PC-9 (cell line): ENCODE measurements at regions not wholly inside any gene's neighbourhood (a gene's known extent, or its start where the extent isn't known, plus 50 kb on each side); places are given as distances from the start of the nearest gene placed in this dataset.

Experiments
- BruUV-seq: library from RNA; stranded (reverse); fragments of 400-500 nt; replicated peaks from 2 replicates; lab custom pipeline; 2021; lab: Mats Ljungman, UMichigan
- CTCF ChIA-PET: fragments of 300-600 bp; sonication (Branson Sonifier 250); formaldehyde crosslinking; loops from one replicate; lab custom pipeline; 2022; ENCODE audit warnings: antibody characterized with exemption; lab: Charles Lee
- POLR2A ChIA-PET: fragments of 300-600 bp; sonication (Branson Sonifier 250); formaldehyde crosslinking; loops from one replicate; lab custom pipeline; 2022; ENCODE audit warnings: antibody characterized with exemption; ENCODE audit not compliant: unreplicated experiment; lab: Charles Lee
- DNase-seq, 2 experiments: peaks; one replicate each; pipeline versions ENCODE4 v3.0.0 to v3.0.0-alpha.2; 2015 to 2022; ENCODE audit warnings: mixed read lengths in 1 of 2
- H2AFZ ChIP-seq: fragments of 200-600 bp; sonication (generic); 2 replicates; pipeline ENCODE4 v1.8.1; 2017; ENCODE audit warnings: antibody characterized with exemption
- H3F3A ChIP-seq: fragments of 200-600 bp; sonication (generic); 2 replicates; pipeline ENCODE4 v1.8.1; 2017; ENCODE audit warnings: antibody characterized with exemption, mild to moderate bottlenecking, low read depth; ENCODE audit not compliant: insufficient read depth
- H3K27ac ChIP-seq: fragments of 200-600 bp; sonication (generic); 2 replicates; pipeline ENCODE4 v1.6.1; 2016; ENCODE audit warnings: mixed run types
- H3K27me3 ChIP-seq: fragments of 200-600 bp; sonication (generic); 2 replicates; pipeline ENCODE4 v1.6.1; 2016; ENCODE audit warnings: low read depth, mixed run types; ENCODE audit not compliant: insufficient read depth
- H3K36me3 ChIP-seq: fragments of 200-600 bp; sonication (generic); 2 replicates; pipeline ENCODE4 v1.6.1; 2016; ENCODE audit warnings: low read depth, mixed run types
- H3K4me1 ChIP-seq: fragments of 200-600 bp; sonication (generic); replicated peaks from 2 replicates; pipeline ENCODE4 v1.6.1; 2016; ENCODE audit warnings: mixed run types; ENCODE audit not compliant: insufficient read depth
- H3K4me2 ChIP-seq: fragments of 200-600 bp; sonication (generic); 2 replicates; pipeline ENCODE4 v1.6.1; 2017; ENCODE audit warnings: mixed run types
- H3K4me3 ChIP-seq: fragments of 200-600 bp; sonication (generic); 2 replicates; pipeline ENCODE4 v1.6.1; 2016; ENCODE audit warnings: mixed run types
- H3K79me2 ChIP-seq: fragments of 200-600 bp; sonication (generic); 2 replicates; pipeline ENCODE4 v1.6.1; 2017; ENCODE audit warnings: low read depth, mixed run types
- H3K9me2 ChIP-seq: fragments of 200-600 bp; sonication (generic); 2 replicates; pipeline ENCODE4 v1.8.1; 2017; ENCODE audit warnings: mild to moderate bottlenecking; ENCODE audit not compliant: insufficient read depth
- H3K9me3 ChIP-seq: fragments of 200-600 bp; sonication (generic); 2 replicates; pipeline ENCODE4 v1.8.1; 2016; ENCODE audit warnings: low read depth; ENCODE audit not compliant: insufficient read depth
- H4K20me1 ChIP-seq: fragments of 200-600 bp; sonication (generic); 2 replicates; pipeline ENCODE4 v1.8.1; 2017; ENCODE audit not compliant: insufficient read depth
- CTCF ChIP-seq: fragments of 200-600 bp; sonication (generic); conservative IDR thresholded peaks from 2 replicates; pipeline ENCODE4 v1.6.1; 2017; ENCODE audit warnings: mixed run types, antibody characterized with exemption, mild to moderate bottlenecking, moderate library complexity
- EZH2 ChIP-seq: fragments of 200-600 bp; sonication (generic); IDR thresholded peaks from 2 replicates; pipeline ENCODE4 v1.8.0; 2017; ENCODE audit warnings: antibody characterized with exemption, low read depth
- intact Hi-C: fragments of 100-400 bp; cut with micrococcal nuclease; formaldehyde crosslinking; loops from one replicate; pipeline ENCODE4 v1.10.0; 2022; ENCODE audit not compliant: unreplicated experiment

- Histone ChIP-seq H3K9me2 (no peaks in the 10 kb centered on the region; the same call in 1 of the 2 replicates), H3K4me2 (no peak overlapping the region), H3K79me2 (no peaks in the 10 kb centered on the region), H3K4me1 (no peaks in the 10 kb centered on the region), H3K27ac (no peak overlapping the region), H4K20me1 (no peaks in the 10 kb centered on the region), H3F3A (no peaks in the 10 kb centered on the region), H3K4me3 (no peak overlapping the region), H3K36me3 (no peaks in the 10 kb centered on the region), H2AFZ (no peak overlapping the region), H3K27me3 (0 out of 2 replicates have a peak, but pooled peaks cover under 1% of the 10 kb centered on the region), H3K9me3 (no peaks in the 10 kb centered on the region)
- no peak for TF ChIP-seq CTCF
- no peak for TF ChIP-seq EZH2
- BruUV-seq, result no TSS peak
- ChIA-PET CTCF (no interaction called here), POLR2A (no interaction called here)
- DNase-seq, result no peak
- intact Hi-C loops, result no loop called here
These were observed 85.9 kb upstream of the LRRC55 start for GRCh38 chr11:57095896-57096295.

GRCh38 chr11:57097149-57097548 lies 84.6 kb upstream of the LRRC55 start:
- H3K27ac ChIP-seq, result no peak overlapping the region
- no peak for DNase-seq

GRCh38 chr11:57098191-57098590 lies 83.6 kb upstream of the LRRC55 start:
- Histone ChIP-seq H4K20me1 (no peaks in the 10 kb centered on the region), H2AFZ (no peak overlapping the region), H3K9me2 (no peaks in the 10 kb centered on the region; the same call in 1 of the 2 replicates), H3K4me3 (no peak overlapping the region), H3K27ac (no peak overlapping the region), H3K4me1 (no peaks in the 10 kb centered on the region), H3K27me3 (no peaks in the 10 kb centered on the region), H3K79me2 (no peaks in the 10 kb centered on the region), H3K36me3 (no peaks in the 10 kb centered on the region), H3K9me3 (no peaks in the 10 kb centered on the region), H3K4me2 (no peak overlapping the region), H3F3A (no peaks in the 10 kb centered on the region)
- DNase-seq, result no peak
- BruUV-seq, result no TSS peak
- ChIA-PET POLR2A (no interaction called here), CTCF (no interaction called here)
- TF ChIP-seq CTCF, result no peak
- TF ChIP-seq EZH2, result no peak
- intact Hi-C loops, result no loop called here

More at GRCh38 chr11:57097149-57097548, 84.6 kb upstream of the LRRC55 start:
- Histone ChIP-seq H3K4me3 (no peak overlapping the region), H3K27me3 (no peaks in the 10 kb centered on the region), H2AFZ (no peak overlapping the region), H3K79me2 (no peaks in the 10 kb centered on the region), H3F3A (no peaks in the 10 kb centered on the region), H4K20me1 (no peaks in the 10 kb centered on the region), H3K9me3 (no peaks in the 10 kb centered on the region), H3K4me1 (no peaks in the 10 kb centered on the region), H3K4me2 (no peak overlapping the region), H3K9me2 (no peaks in the 10 kb centered on the region; the same call in 1 of the 2 replicates), H3K36me3 (no peaks in the 10 kb centered on the region)
- ChIA-PET CTCF (no interaction called here), POLR2A (no interaction called here)
- no TSS peak for BruUV-seq
- TF ChIP-seq CTCF (no peak), EZH2 (no peak)
- intact Hi-C loops, result no loop called here
